ENCODE measurements at regions not wholly inside any gene's neighbourhood (a gene's known extent, or its start where the extent isn't known, plus 50 kb on each side); places are given as distances from the start of the nearest gene placed in this dataset.

DNA sequence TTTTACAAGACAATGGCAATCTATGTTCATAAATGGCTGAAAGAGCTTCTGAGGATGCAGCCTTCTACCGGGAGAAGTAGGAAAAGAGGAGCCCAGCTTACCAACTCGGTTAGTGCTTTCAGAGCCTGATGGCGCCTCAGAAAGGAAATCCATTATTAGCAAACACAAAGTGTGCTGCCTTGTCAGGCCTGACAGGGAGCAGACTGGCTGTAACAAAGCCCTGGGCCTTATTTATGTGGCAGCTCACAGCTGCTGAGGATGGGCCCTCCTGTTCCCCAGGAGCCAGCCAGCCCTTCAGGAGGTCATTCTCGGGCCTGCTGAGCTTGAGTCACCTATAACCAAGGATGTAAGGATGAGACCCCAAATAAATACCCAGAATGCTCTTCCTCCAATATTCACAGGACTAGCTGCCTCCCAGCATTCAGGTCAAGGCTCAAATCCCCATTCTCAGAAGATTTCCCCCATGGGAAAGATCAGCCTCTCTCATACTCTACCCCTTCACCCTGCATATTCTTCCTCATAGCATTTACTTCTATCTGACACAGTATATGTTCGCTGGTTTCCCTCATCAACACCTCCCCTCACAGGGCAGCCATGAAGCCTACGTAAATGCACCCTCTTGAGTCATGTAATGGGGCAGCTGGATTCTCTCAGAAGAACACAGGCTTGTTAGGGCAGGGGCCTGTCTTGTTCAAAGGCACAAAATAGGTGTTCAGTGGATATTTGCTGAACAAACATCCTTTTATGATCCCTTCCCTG, 227.0 kb upstream of the RASGEF1B start:
- TF ChIP-seq, protein P1, sequence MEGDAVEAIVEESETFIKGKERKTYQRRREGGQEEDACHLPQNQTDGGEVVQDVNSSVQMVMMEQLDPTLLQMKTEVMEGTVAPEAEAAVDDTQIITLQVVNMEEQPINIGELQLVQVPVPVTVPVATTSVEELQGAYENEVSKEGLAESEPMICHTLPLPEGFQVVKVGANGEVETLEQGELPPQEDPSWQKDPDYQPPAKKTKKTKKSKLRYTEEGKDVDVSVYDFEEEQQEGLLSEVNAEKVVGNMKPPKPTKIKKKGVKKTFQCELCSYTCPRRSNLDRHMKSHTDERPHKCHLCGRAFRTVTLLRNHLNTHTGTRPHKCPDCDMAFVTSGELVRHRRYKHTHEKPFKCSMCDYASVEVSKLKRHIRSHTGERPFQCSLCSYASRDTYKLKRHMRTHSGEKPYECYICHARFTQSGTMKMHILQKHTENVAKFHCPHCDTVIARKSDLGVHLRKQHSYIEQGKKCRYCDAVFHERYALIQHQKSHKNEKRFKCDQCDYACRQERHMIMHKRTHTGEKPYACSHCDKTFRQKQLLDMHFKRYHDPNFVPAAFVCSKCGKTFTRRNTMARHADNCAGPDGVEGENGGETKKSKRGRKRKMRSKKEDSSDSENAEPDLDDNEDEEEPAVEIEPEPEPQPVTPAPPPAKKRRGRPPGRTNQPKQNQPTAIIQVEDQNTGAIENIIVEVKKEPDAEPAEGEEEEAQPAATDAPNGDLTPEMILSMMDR (IDR thresholded peaks at IDR 0.05) = no peak
- TF ChIP-seq POLR2A (IDR thresholded peaks at IDR 0.05) = no peak
